ENCODE measurements at regions not wholly inside any gene's neighbourhood (a gene's known extent, or its start where the extent isn't known, plus 50 kb on each side); places are given as distances from the start of the nearest gene placed in this dataset.

DNA sequence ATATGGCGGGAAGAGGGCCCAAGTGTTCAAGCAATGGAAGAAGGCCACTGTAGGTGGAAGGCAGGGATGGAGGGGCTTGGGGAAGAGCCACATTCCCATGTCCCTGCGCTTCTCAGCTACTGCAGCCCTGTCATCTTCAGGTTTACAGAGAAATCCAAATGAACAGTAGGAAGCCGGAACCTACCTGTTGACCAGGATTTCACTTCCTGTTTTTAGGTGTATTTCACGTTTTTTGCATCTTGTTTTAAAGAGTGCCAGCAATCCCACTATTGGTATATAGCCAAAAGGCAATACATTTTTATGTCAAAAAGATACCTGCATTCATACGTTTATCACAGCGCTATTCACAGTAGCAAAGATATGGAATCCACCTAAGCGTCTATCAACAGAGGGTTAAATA is 159.2 kb downstream of the SLC35B3 start:
- Histone ChIP-seq H3K27me3 (ENCODE audit: insufficient read depth, low read depth) (peaks cover 6% of the 10 kb centered on the region; the same call in 1 of the 2 replicates), H3K4me2 (no peak overlapping the region), H3K4me1 (replicated peaks; ENCODE audit: insufficient read depth) (no peaks in the 10 kb centered on the region), H4K20me1 (ENCODE audit: insufficient read depth) (no peaks in the 10 kb centered on the region), H3K9me3 (ENCODE audit: insufficient read depth, low read depth) (no peaks in the 10 kb centered on the region), H3K79me2 (ENCODE audit: low read depth) (no peaks in the 10 kb centered on the region), H3K4me3 (no peak overlapping the region), H3F3A (ENCODE audit: insufficient read depth, low read depth) (no peaks in the 10 kb centered on the region), H3K36me3 (ENCODE audit: low read depth) (no peaks in the 10 kb centered on the region), H3K27ac (no peak overlapping the region), H2AFZ (no peak overlapping the region), H3K9me2 (ENCODE audit: insufficient read depth) (no peaks in the 10 kb centered on the region)
- POLR2A ChIA-PET (ENCODE audit: unreplicated experiment) = no interaction called here
- TF ChIP-seq, protein P1, sequence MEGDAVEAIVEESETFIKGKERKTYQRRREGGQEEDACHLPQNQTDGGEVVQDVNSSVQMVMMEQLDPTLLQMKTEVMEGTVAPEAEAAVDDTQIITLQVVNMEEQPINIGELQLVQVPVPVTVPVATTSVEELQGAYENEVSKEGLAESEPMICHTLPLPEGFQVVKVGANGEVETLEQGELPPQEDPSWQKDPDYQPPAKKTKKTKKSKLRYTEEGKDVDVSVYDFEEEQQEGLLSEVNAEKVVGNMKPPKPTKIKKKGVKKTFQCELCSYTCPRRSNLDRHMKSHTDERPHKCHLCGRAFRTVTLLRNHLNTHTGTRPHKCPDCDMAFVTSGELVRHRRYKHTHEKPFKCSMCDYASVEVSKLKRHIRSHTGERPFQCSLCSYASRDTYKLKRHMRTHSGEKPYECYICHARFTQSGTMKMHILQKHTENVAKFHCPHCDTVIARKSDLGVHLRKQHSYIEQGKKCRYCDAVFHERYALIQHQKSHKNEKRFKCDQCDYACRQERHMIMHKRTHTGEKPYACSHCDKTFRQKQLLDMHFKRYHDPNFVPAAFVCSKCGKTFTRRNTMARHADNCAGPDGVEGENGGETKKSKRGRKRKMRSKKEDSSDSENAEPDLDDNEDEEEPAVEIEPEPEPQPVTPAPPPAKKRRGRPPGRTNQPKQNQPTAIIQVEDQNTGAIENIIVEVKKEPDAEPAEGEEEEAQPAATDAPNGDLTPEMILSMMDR (conservative IDR thresholded peaks at IDR 0.05) = no peak
- TF ChIP-seq EZH2 (IDR thresholded peaks at IDR 0.05; ENCODE audit: low read depth) = no peak
- intact Hi-C loops (cut with micrococcal nuclease; ENCODE audit: unreplicated experiment) = no loop called here
- CTCF ChIA-PET = no interaction called here
- DNase-seq = no peak
- no TSS peak for BruUV-seq (replicated peaks)

DNA sequence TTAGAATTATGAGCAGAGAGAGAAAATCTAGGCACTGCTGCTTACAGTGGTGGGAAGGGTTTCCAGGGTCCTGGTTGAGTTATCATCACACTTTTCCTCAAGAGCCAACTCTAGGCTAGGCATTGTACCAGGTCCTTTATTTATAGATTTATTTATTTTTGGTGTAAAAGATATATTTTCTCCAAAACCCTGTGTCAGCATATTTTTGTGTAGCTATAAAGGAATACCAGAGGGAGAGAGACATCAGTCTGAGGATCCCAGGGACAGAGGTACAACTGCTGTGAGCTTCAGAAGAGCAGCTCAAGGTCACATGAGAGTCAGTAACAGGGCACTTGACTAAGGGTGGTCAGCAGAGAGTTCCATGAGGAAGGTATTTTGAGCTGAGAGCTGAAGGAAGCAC is 159.7 kb downstream of the SLC35B3 start:
- Histone ChIP-seq H3K4me3 (no peak overlapping the region), H3K79me2 (ENCODE audit: low read depth) (no peaks in the 10 kb centered on the region), H3K36me3 (ENCODE audit: low read depth) (no peaks in the 10 kb centered on the region), H4K20me1 (ENCODE audit: insufficient read depth) (no peaks in the 10 kb centered on the region), H3K9me3 (ENCODE audit: insufficient read depth, low read depth) (no peaks in the 10 kb centered on the region), H3K27me3 (ENCODE audit: insufficient read depth, low read depth) (peaks cover 6% of the 10 kb centered on the region; the same call in 1 of the 2 replicates), H3K4me1 (replicated peaks; ENCODE audit: insufficient read depth) (no peaks in the 10 kb centered on the region), H3F3A (ENCODE audit: insufficient read depth, low read depth) (no peaks in the 10 kb centered on the region), H3K4me2 (no peak overlapping the region), H3K27ac (no peak overlapping the region), H3K9me2 (ENCODE audit: insufficient read depth) (no peaks in the 10 kb centered on the region), H2AFZ (no peak overlapping the region)
- no peak for DNase-seq
- intact Hi-C loops (cut with micrococcal nuclease; ENCODE audit: unreplicated experiment) = no loop called here
- TF ChIP-seq, protein P1 (conservative IDR thresholded peaks at IDR 0.05) = no peak
- TF ChIP-seq EZH2 (IDR thresholded peaks at IDR 0.05; ENCODE audit: low read depth) = no peak
- ChIA-PET CTCF (no interaction called here), POLR2A (ENCODE audit: unreplicated experiment) (no interaction called here)
- BruUV-seq (replicated peaks) = no TSS peak

DNA sequence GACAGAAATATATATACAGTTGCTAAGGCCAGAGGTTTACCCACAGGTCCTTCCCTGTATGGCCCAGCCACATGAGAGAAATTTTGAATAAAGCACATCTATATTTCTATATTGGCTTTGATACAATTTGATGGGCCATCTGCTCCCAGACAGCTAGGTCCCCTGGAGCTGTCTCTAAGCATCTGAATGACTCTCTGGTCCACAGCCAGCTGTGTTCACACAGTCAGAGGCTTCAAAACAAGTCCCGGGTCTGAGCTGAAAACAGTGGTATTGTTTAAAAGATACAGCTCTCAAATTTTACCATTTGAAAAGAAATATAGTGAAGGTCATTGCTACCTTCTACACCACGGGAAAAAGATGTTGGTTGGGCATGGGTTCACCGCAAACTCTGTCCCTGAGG is 161.1 kb downstream of the SLC35B3 start:
- intact Hi-C loops (cut with micrococcal nuclease; ENCODE audit: unreplicated experiment) = no loop called here
- Histone ChIP-seq H4K20me1 (ENCODE audit: insufficient read depth) (no peaks in the 10 kb centered on the region), H3K9me2 (ENCODE audit: insufficient read depth) (no peaks in the 10 kb centered on the region), H3K4me2 (no peak overlapping the region), H2AFZ (no peak overlapping the region), H3K4me3 (no peak overlapping the region), H3K36me3 (ENCODE audit: low read depth) (no peaks in the 10 kb centered on the region), H3K4me1 (replicated peaks; ENCODE audit: insufficient read depth) (no peaks in the 10 kb centered on the region), H3K79me2 (ENCODE audit: low read depth) (no peaks in the 10 kb centered on the region), H3K27me3 (ENCODE audit: insufficient read depth, low read depth) (peaks cover 6% of the 10 kb centered on the region; the same call in 1 of the 2 replicates), H3K9me3 (ENCODE audit: insufficient read depth, low read depth) (no peaks in the 10 kb centered on the region), H3K27ac (no peak overlapping the region), H3F3A (ENCODE audit: insufficient read depth, low read depth) (no peaks in the 10 kb centered on the region)
- no peak for TF ChIP-seq EZH2 (IDR thresholded peaks at IDR 0.05; ENCODE audit: low read depth)
- TF ChIP-seq, protein P1 (conservative IDR thresholded peaks at IDR 0.05) = no peak
- DNase-seq = no peak
- POLR2A ChIA-PET (ENCODE audit: unreplicated experiment) = no interaction called here
- BruUV-seq (replicated peaks) = no TSS peak
- CTCF ChIA-PET = no interaction called here
